ENCODE measurements at regions not wholly inside any gene's neighbourhood (a gene's known extent, or its start where the extent isn't known, plus 50 kb on each side); places are given as distances from the start of the nearest gene placed in this dataset.

DNA sequence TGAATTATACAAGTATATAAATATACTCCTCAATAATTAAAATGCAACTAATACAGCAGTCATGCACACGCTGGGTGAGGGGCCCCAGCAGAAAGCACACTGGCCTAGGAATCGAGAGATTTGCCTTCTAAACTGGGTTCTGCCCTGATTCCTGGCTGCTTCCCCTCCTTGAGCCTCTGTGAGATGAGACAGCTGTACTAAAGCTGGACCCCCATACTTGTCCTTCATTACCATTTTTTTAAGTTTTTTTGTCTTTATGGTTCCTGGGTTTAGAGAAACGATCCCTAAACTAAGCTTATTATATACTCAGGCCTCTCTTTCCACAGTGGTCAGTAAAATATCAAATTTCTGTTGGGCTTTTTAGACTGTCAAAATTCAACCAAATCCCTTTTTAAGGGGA, 195.1 kb upstream of the DYNLRB2 start:
- H3K27ac ChIP-seq, result no peak overlapping the region

DNA sequence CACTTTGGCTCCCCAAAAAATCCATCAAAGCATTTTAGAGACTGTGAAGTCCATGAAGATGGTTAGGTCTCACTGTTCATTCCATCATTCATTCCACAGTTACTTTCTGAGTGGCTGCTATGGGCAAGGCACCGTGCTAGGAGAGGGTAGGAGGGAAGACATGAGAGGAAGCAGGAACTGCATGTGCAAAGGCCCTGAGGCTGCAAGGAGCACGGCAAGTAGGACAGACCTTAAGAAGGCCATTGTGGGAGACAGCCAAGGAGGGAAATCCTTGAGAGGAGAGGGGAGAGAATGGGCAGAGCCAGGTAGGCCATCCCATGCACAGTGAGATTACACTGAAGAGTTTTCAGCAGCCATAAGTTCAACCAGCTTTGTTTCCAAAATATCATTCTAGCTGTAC, 196.2 kb upstream of the DYNLRB2 start:
- no peak overlapping the region for H3K27ac ChIP-seq
- TF ChIP-seq, protein P1, sequence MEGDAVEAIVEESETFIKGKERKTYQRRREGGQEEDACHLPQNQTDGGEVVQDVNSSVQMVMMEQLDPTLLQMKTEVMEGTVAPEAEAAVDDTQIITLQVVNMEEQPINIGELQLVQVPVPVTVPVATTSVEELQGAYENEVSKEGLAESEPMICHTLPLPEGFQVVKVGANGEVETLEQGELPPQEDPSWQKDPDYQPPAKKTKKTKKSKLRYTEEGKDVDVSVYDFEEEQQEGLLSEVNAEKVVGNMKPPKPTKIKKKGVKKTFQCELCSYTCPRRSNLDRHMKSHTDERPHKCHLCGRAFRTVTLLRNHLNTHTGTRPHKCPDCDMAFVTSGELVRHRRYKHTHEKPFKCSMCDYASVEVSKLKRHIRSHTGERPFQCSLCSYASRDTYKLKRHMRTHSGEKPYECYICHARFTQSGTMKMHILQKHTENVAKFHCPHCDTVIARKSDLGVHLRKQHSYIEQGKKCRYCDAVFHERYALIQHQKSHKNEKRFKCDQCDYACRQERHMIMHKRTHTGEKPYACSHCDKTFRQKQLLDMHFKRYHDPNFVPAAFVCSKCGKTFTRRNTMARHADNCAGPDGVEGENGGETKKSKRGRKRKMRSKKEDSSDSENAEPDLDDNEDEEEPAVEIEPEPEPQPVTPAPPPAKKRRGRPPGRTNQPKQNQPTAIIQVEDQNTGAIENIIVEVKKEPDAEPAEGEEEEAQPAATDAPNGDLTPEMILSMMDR (conservative IDR thresholded peaks at IDR 0.05), result no peak

More for the DNA sequence above, 195.1 kb upstream of the DYNLRB2 start:
- TF ChIP-seq, protein P1 (conservative IDR thresholded peaks at IDR 0.05), result no peak

DNA sequence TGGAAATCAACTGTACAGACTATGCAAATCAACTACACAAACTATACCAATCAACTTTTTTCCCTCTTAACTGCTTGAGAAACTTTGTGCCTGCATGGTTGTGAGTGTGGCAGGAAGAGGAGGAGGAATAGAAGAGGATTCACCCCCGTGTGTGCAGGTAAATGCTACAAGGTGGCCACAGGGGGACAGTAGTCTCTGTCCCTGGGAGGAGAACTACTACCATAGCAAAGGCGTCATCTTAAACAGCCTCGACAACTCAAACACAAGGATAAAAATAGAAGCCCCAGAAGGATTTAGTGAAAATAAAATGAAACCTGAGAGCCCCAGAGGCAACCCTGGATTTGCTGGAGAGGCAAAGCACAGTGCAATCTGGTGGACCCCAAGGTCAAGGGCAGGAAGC, 199.5 kb upstream of the DYNLRB2 start:
- TF ChIP-seq, protein P1 (conservative IDR thresholded peaks at IDR 0.05), result no peak
- no peak overlapping the region for H3K27ac ChIP-seq

DNA sequence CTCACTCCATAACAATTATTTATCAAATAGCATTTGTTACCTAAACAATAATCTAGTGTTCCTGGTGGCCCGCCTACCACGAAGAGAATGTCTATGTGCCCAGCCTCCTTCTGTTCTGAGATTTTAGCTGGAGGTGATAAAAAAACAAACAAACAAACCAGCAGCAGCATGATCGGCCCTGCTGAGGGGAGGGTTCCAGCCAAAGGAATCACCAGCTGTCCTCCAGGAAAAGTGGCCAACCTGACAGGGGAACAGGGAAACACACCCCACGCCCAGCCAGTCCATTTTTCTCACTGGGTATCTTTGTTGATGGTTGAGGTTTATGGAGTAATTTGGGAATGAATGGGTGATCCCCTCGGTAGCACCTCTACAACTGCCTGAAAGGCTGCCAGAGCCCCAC, 203.0 kb upstream of the DYNLRB2 start:
- H3K27ac ChIP-seq, result no peak overlapping the region
- TF ChIP-seq, protein P1 (conservative IDR thresholded peaks at IDR 0.05), result no peak

DNA sequence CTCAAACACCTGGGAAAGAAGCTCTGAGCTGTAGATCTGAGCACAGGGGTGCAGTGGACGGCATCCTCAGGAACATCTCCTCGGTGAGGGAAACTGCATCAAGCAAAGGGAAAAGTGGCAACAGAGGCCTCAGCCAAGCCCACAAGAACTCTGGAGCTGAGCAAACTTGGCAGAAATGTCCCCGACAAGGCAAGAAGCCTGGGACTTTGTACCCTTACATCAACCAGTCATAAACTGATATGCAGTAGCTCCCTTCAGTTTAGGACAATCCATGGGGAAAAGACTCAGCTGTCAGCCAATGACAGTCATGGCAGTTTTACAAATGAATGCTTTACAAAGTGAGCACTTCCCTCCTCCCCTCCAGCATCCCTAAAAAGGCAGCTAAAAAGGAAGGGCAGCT, 210.0 kb upstream of the DYNLRB2 start:
- no peak overlapping the region for H3K27ac ChIP-seq
- TF ChIP-seq, protein P1 (conservative IDR thresholded peaks at IDR 0.05), result no peak

DNA sequence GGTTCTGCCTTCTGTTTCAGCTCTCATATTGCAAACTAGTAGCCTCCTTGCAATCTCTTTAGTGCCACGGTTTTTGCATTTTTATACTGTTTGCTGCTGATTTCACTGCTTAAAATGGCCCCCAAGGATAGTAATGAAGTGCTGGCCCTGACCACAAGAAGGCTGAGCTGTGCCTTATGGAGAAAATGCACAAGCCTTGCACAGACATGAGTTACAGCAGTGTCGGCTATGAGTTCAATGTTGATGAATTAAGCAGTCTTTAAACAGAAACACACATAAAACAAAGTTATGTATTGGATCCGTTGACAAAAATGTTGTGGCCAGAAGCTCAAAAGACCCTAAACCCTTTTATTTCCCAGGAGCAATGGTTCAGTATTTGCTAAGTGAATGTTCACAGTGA, 210.6 kb upstream of the DYNLRB2 start:
- TF ChIP-seq, protein P1 (conservative IDR thresholded peaks at IDR 0.05), result no peak

DNA sequence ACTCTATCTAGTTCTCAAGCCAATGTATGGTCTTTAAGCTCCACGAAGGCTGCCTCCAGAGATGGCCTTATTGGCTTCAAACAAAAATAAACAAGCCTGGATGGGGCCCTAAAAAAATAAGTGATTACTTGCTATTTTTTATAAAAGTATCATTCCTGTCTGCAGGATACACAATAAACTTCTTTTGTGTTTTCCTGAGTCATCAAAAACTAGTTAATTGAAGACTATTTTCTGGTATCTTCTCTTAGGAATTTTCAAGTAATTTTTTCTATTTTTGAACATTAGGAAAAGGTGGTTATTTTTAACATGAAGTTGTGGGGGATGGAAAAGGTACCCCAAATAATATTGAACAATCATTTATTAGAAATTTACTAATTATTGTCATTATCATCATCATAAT, 213.1 kb upstream of the DYNLRB2 start:
- H3K27ac ChIP-seq, result no peak overlapping the region
- TF ChIP-seq, protein P1 (conservative IDR thresholded peaks at IDR 0.05), result no peak

More for the DNA sequence above, 210.6 kb upstream of the DYNLRB2 start:
- H3K27ac ChIP-seq, result no peak overlapping the region

DNA sequence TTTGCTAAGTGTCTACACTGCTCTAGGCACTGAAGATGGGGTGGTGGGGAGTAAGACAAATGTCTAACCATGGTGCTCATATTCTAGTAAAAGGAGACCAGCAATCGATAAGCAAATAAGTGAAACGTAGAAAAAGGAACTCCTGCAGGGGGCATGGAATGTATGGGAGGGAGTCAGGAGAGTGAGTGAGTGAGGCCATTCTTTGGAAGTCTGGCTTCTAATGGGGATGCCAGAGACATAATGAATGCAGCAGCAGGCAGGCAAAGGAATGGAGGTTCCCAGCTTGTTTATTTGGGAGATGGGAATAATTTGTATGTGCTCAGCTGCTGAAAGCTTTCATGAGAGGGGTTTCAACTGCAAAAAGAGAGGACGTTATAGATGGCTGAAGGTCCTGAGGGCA, 216.4 kb upstream of the DYNLRB2 start:
- TF ChIP-seq, protein P1 (conservative IDR thresholded peaks at IDR 0.05), result no peak
- H3K27ac ChIP-seq, result no peak overlapping the region
